ENCODE measurements at regions not wholly inside any gene's neighbourhood (a gene's known extent, or its start where the extent isn't known, plus 50 kb on each side); places are given as distances from the start of the nearest gene placed in this dataset.

- DNase-seq (ENCODE audit: extremely low spot score), result no peak
- TF ChIP-seq CTCF (IDR thresholded peaks at IDR 0.05) (no peak), EP300 (IDR thresholded peaks at IDR 0.05) (no peak), POLR2A (IDR thresholded peaks at IDR 0.05; ENCODE audit: low read depth) (no peak), POLR2AphosphoS5 (IDR thresholded peaks at IDR 0.05) (no peak)
- intact Hi-C loops (cut with DNase I), result no loop called here
Measured at GRCh38 chr15:69578787-69579583, 126.4 kb downstream of the RPLP1 start.

GRCh38 chr15:69579950-69580618 lies 127.5 kb downstream of the RPLP1 start:
- no peaks in the 10 kb centered on the region for H3K9me3 ChIP-seq
- 83% methylated on average over 7 of the region's 7 CpGs for WGBS
- H3K27ac ChIP-seq (replicated peaks in 1 of 4), result no peak overlapping the region
- TF ChIP-seq POLR2AphosphoS5 (IDR thresholded peaks at IDR 0.05), result no peak
- no peak for TF ChIP-seq EP300 (IDR thresholded peaks at IDR 0.05)
- TF ChIP-seq CTCF (IDR thresholded peaks at IDR 0.05), result no peak
- no peak for TF ChIP-seq POLR2A (IDR thresholded peaks at IDR 0.05; ENCODE audit: low read depth)
- H3K4me3 ChIP-seq, result no peak overlapping the region
- no peaks in the 10 kb centered on the region for H3K36me3 ChIP-seq
- intact Hi-C loops (cut with DNase I), result no loop called here
- H3K27me3 ChIP-seq, result no peaks in the 10 kb centered on the region
- no peak for DNase-seq (ENCODE audit: extremely low spot score)
- peaks cover 0 to 7% (median 3%) of the 10 kb centered on the region in 4 donors for H3K4me1 ChIP-seq

More at GRCh38 chr15:69578787-69579583, 126.4 kb downstream of the RPLP1 start:
- no peaks in the 10 kb centered on the region for H3K9me3 ChIP-seq
- no peaks in the 10 kb centered on the region for H3K36me3 ChIP-seq
- WGBS, result 77% methylated on average over 15 of the region's 15 CpGs
- no peak overlapping the region for H3K4me3 ChIP-seq
- peaks cover 0 to 7% (median 3%) of the 10 kb centered on the region in 4 donors for H3K4me1 ChIP-seq
- no peak overlapping the region for H3K27ac ChIP-seq (replicated peaks in 1 of 4)
- no peaks in the 10 kb centered on the region for H3K27me3 ChIP-seq

- intact Hi-C loops (cut with DNase I), result no loop called here
Measured at GRCh38 chr15:69583626-69584025, 131.0 kb downstream of the RPLP1 start.

GRCh38 chr15:69585937-69586336 lies 133.3 kb downstream of the RPLP1 start:
- no peak for DNase-seq (ENCODE audit: extremely low spot score)
- intact Hi-C loops (cut with DNase I), result no loop called here
- no peaks in the 10 kb centered on the region for H3K27me3 ChIP-seq
- H3K27ac ChIP-seq (replicated peaks in 1 of 4), result no peak overlapping the region
- WGBS, result 80% methylated on average over 3 of the region's 3 CpGs
- H3K36me3 ChIP-seq, result no peaks in the 10 kb centered on the region
- H3K9me3 ChIP-seq, result no peaks in the 10 kb centered on the region
- H3K4me3 ChIP-seq, result no peak overlapping the region
- no peak for TF ChIP-seq POLR2AphosphoS5 (IDR thresholded peaks at IDR 0.05)
- TF ChIP-seq CTCF (IDR thresholded peaks at IDR 0.05), result no peak
- TF ChIP-seq EP300 (IDR thresholded peaks at IDR 0.05), result no peak
- TF ChIP-seq POLR2A (IDR thresholded peaks at IDR 0.05; ENCODE audit: low read depth), result no peak
- H3K4me1 ChIP-seq, result no peaks in the 10 kb centered on the region

More at GRCh38 chr15:69583626-69584025, 131.0 kb downstream of the RPLP1 start:
- no peak for DNase-seq (ENCODE audit: extremely low spot score)
- Histone ChIP-seq H3K4me1 (peaks cover 0 to 7% (median 3%) of the 10 kb centered on the region in 4 donors), H3K9me3 (no peaks in the 10 kb centered on the region), H3K27ac (replicated peaks in 1 of 4) (no peak overlapping the region), H3K36me3 (no peaks in the 10 kb centered on the region), H3K4me3 (no peak overlapping the region), H3K27me3 (no peaks in the 10 kb centered on the region)
- WGBS, result 61% methylated on average over 3 of the region's 3 CpGs
- TF ChIP-seq POLR2A (IDR thresholded peaks at IDR 0.05; ENCODE audit: low read depth) (no peak), CTCF (IDR thresholded peaks at IDR 0.05) (no peak), EP300 (IDR thresholded peaks at IDR 0.05) (no peak), POLR2AphosphoS5 (IDR thresholded peaks at IDR 0.05) (no peak)

All from esophagus muscularis mucosa (tissue), 4 donors.